GM12878 (cell line): ENCODE measurements at regions not wholly inside any gene's neighbourhood (a gene's known extent, or its start where the extent isn't known, plus 50 kb on each side); places are given as distances from the start of the nearest gene placed in this dataset.

ENCODE experiments used
- ATAC-seq: fragments of 200-7000 bp; cut with Tn5 transposase; 3 replicates; pipeline ENCODE4 v1.9.1; 2020; ENCODE audit warnings: mild to moderate bottlenecking, moderate library complexity
- BruUV-seq: library from RNA; stranded (reverse); fragments of 400-500 nt; replicated peaks from 2 replicates; lab custom pipeline; 2021; lab: Mats Ljungman, UMichigan
- CTCF ChIA-PET: fragments of 300-600 bp; sonication (Branson Sonifier 250); formaldehyde crosslinking; extraction: SDS; loops from one replicate; lab custom pipeline; 2021; ENCODE audit warnings: inconsistent platforms; lab: Yijun Ruan, JAX
- POLR2A ChIA-PET: fragments of 350-600 bp; formaldehyde crosslinking; extraction: SDS; loops from one replicate; lab custom pipeline; 2021; ENCODE audit warnings: inconsistent platforms; lab: Charles Lee
- RAD21 ChIA-PET: fragments of 300-600 bp; sonication (Branson Sonifier 250); formaldehyde crosslinking; loops from one replicate; lab custom pipeline; 2023; ENCODE audit warnings: antibody characterized with exemption; ENCODE audit not compliant: unreplicated experiment; lab: Charles Lee
- SMC1A ChIA-PET: fragments of 300-600 bp; sonication (Branson Sonifier 250); formaldehyde crosslinking; loops from one replicate; lab custom pipeline; 2023; ENCODE audit not compliant: unreplicated experiment, uncharacterized antibody; lab: Charles Lee
- DNase-seq: peaks from one replicate; pipeline ENCODE4 v3.0.0-alpha.2; 2011; ENCODE audit warnings: low read depth, low spot score
- FAIRE-seq: peaks from 3 replicates; lab custom pipeline; 2011; peaks lifted over from hg19 to GRCh38; lab: Jason Lieb, UNC
- H2AFZ ChIP-seq: 2 replicates; pipeline ENCODE4 v1.6.0; 2011; ENCODE audit warnings: low read depth, low read length, control low read depth; ENCODE audit not compliant: control insufficient read depth
- H3K27ac ChIP-seq: 2 replicates; pipeline ENCODE4 v1.5.1; 2011; ENCODE audit warnings: control low read depth; ENCODE audit not compliant: control insufficient read depth, insufficient read depth
- H3K27me3 ChIP-seq, 2 experiments: replicated peaks in 1 of 2; 2 replicates each; pipeline versions ENCODE4 v1.6.0 to v1.6.1; 2011; ENCODE audit warnings: low read length in 1 of 2; ENCODE audit not compliant: control insufficient read depth in 2 of 2, insufficient read depth in 2 of 2
- H3K36me3 ChIP-seq, 2 experiments: 2 replicates each; pipeline ENCODE4 v1.5.1; 2011; ENCODE audit warnings: low read length in 1 of 2; ENCODE audit not compliant: control insufficient read depth in 2 of 2, insufficient read depth in 2 of 2
- H3K4me1 ChIP-seq: 2 replicates; pipeline ENCODE4 v1.6.1; 2011; ENCODE audit warnings: mild to moderate bottlenecking, low read length, moderate library complexity, mixed read lengths; ENCODE audit not compliant: control insufficient read depth, insufficient read depth
- H3K4me2 ChIP-seq: 2 replicates; pipeline ENCODE4 v1.6.0; 2011; ENCODE audit warnings: control low read depth; ENCODE audit not compliant: control insufficient read depth, insufficient read depth
- H3K4me3 ChIP-seq: fragments of 200-600 bp; sonication (generic); 2 replicates; pipeline ENCODE4 v1.5.1; 2016
- H3K79me2 ChIP-seq: 2 replicates; pipeline ENCODE4 v1.6.0; 2011; ENCODE audit warnings: low read length; ENCODE audit not compliant: control insufficient read depth, insufficient read depth
- H3K9ac ChIP-seq: 2 replicates; pipeline ENCODE4 v1.8.0; 2011; ENCODE audit warnings: low read length, control low read depth, mixed read lengths; ENCODE audit not compliant: control insufficient read depth, insufficient read depth
- H3K9me3 ChIP-seq: replicated peaks from 3 replicates; pipeline ENCODE4 v1.5.1; 2011; ENCODE audit warnings: mild to moderate bottlenecking, low read length; ENCODE audit not compliant: control insufficient read depth, insufficient read depth
- H4K20me1 ChIP-seq: 2 replicates; pipeline ENCODE4 v1.6.0; 2011; ENCODE audit not compliant: control insufficient read depth, insufficient read depth
- BHLHE40 ChIP-seq, 2 experiments: fragments of 450-650 bp in 1 of 2; IDR thresholded peaks; 2 replicates each; pipeline ENCODE4 v1.6.1; 2011 to 2017; ENCODE audit warnings: low read depth in 2 of 2, borderline replicate concordance in 1 of 2, improper control_type of control experiment in 1 of 2, low read length in 1 of 2, mild to moderate bottlenecking in 1 of 2
- BRCA1 ChIP-seq: IDR thresholded peaks from 2 replicates; pipeline ENCODE4 v1.6.1; 2011; ENCODE audit warnings: low read depth, low read length, improper control_type of control experiment
- CHD4 ChIP-seq: fragments of 200-600 bp; sonication (generic); IDR thresholded peaks from 2 replicates; pipeline ENCODE4 v1.6.1; 2016; ENCODE audit warnings: mild to moderate bottlenecking
- EED ChIP-seq: sonication (generic); IDR thresholded peaks from 2 replicates; pipeline ENCODE4 v1.6.1; 2016; ENCODE audit warnings: antibody characterized with exemption, low read depth
- EZH2 ChIP-seq: IDR thresholded peaks from 2 replicates; pipeline ENCODE4 v1.6.1; 2012; ENCODE audit warnings: low read depth, mild to moderate bottlenecking, control low read depth, inconsistent platforms, low read length, borderline replicate concordance; ENCODE audit not compliant: control insufficient read depth
- IKZF2 ChIP-seq, 2 experiments: fragments of 450-650 bp; IDR thresholded peaks; 2 replicates each; pipeline ENCODE4 v1.6.1; 2017; ENCODE audit warnings: mild to moderate bottlenecking in 2 of 2, moderate library complexity in 2 of 2
- MTA3 ChIP-seq: IDR thresholded peaks from 2 replicates; pipeline ENCODE4 v1.6.1; 2012; ENCODE audit warnings: low read length, inconsistent platforms, borderline replicate concordance
- NRF1 ChIP-seq: conservative IDR thresholded peaks from 2 replicates; pipeline ENCODE4 v1.6.1; 2011; ENCODE audit warnings: mild to moderate bottlenecking, low read depth, low read length, improper control_type of control experiment
- PKNOX1 ChIP-seq: fragments of 450-650 bp; IDR thresholded peaks from 2 replicates; pipeline ENCODE4 v1.6.1; 2016; ENCODE audit warnings: mild to moderate bottlenecking
- SKIL ChIP-seq: fragments of 450-650 bp; IDR thresholded peaks from 2 replicates; pipeline ENCODE4 v1.6.1; 2017; ENCODE audit warnings: mild to moderate bottlenecking, low read depth, inconsistent platforms; ENCODE audit not compliant: poor library complexity, severe bottlenecking
- SREBF2 ChIP-seq: IDR thresholded peaks from 2 replicates; pipeline ENCODE4 v1.6.1; 2012; ENCODE audit warnings: mild to moderate bottlenecking, low read length
- TCF12 ChIP-seq: IDR thresholded peaks from 2 replicates; pipeline ENCODE4 v1.6.1; 2011; ENCODE audit warnings: low read depth, mild to moderate bottlenecking, low read length
- YBX1 ChIP-seq: fragments of 450-650 bp; IDR thresholded peaks from 2 replicates; pipeline ENCODE4 v1.6.1; 2016; ENCODE audit warnings: antibody characterized with exemption
- ZBTB4 ChIP-seq: fragments of 450-650 bp; formaldehyde crosslinking; IDR thresholded peaks from 2 replicates; pipeline ENCODE4 v1.4.0; 2022; ENCODE audit warnings: mild to moderate bottlenecking, moderate library complexity
- ZNF384 ChIP-seq: IDR thresholded peaks from 2 replicates; pipeline ENCODE4 v1.6.1; 2012; ENCODE audit warnings: low read depth, mild to moderate bottlenecking, low read length, improper control_type of control experiment, borderline replicate concordance
- in situ Hi-C: fragments of 300-500 bp; cut with MboI; formaldehyde crosslinking; loops from 9 replicates; pipeline ENCODE4 v1.14.3; 2018; ENCODE audit warnings: mixed read lengths
- intact Hi-C: fragments of 100-400 bp; cut with micrococcal nuclease; formaldehyde crosslinking; loops from one replicate; pipeline ENCODE4 v1.14.2; 2022; ENCODE audit not compliant: unreplicated experiment

GRCh38 chr18:55014095-55014494 lies 54.8 kb upstream of the CCDC68 start (continued):
- TF ChIP-seq SKIL (no peak), SREBF2 (no peak), MTA3 (no peak), CHD4 (no peak), BHLHE40 (IDR thresholded peaks at IDR 0.05; ENCODE audit: borderline replicate concordance in 1 of 2, low read depth in 2 of 2, low read length in 1 of 2) (no peak), NRF1 (no peak), BRCA1 (no peak)

GRCh38 chr18:55013685-55014084 lies 54.4 kb upstream of the CCDC68 start:
- in situ Hi-C loops, result no loop called here
- no peak overlapping the region for H2AFZ ChIP-seq
- H3K9me3 ChIP-seq, result no peaks in the 10 kb centered on the region
- no peak overlapping the region for H3K9ac ChIP-seq
- H3K4me3 ChIP-seq, result no peak overlapping the region
- H3K4me2 ChIP-seq, result no peak overlapping the region
- no peak for FAIRE-seq
- H4K20me1 ChIP-seq, result no peaks in the 10 kb centered on the region
- no peaks in the 10 kb centered on the region for H3K27me3 ChIP-seq
- peak; percentile 34; the same call in 2 of the 3 replicates for ATAC-seq
- CTCF ChIA-PET, result interaction anchor here (0.7 to 1.1 kb wide), 5 partner anchors 20 to 221 kb away, joined by 3 to 4 read pairs (median 4); no protein-coding TSS in a partner anchor
- no TSS peak for BruUV-seq
- no peaks in the 10 kb centered on the region for H3K4me1 ChIP-seq
- H3K27ac ChIP-seq, result no peak overlapping the region
- DNase-seq, result no peak
- RAD21 ChIA-PET, result interaction anchor here (0.8 to 1.0 kb wide), 2 partner anchors 30 to 154 kb away, joined by 3 read pairs; no protein-coding TSS in a partner anchor
- no peaks in the 10 kb centered on the region for H3K36me3 ChIP-seq
- POLR2A ChIA-PET, result no interaction called here
- intact Hi-C loops, result no loop called here
- no peaks in the 10 kb centered on the region for H3K79me2 ChIP-seq
- SMC1A ChIA-PET, result interaction anchor here (0.7 to 3.8 kb wide), 5 partner anchors 20 to 328 kb away, joined by 3 to 22 read pairs (median 3); no protein-coding TSS in a partner anchor
- TF ChIP-seq IKZF2 (IDR thresholded peaks at IDR 0.05), result no peak
- TF ChIP-seq SKIL, result no peak
- TF ChIP-seq EZH2, result no peak
- no peak for TF ChIP-seq BRCA1
- TF ChIP-seq ZNF384, result no peak
- no peak for TF ChIP-seq PKNOX1
- TF ChIP-seq EED, result no peak
- no peak for TF ChIP-seq ZBTB4 (CRISPR knock-in tag)
- TF ChIP-seq YBX1, result no peak
- TF ChIP-seq TCF12, result no peak
